ENCODE measurements at regions not wholly inside any gene's neighbourhood (a gene's known extent, or its start where the extent isn't known, plus 50 kb on each side); places are given as distances from the start of the nearest gene placed in this dataset.

- WGBS, 2 donors: 40 to 60% methylated on average over 5 of the region's 5 CpGs
- H3K9ac ChIP-seq (ENCODE audit: insufficient read depth in 1 of 2, low read length in 2 of 2): no peak overlapping the region
Observed at GRCh38 chr2:217222309-217222910, 362.5 kb upstream of the TNP1 start.

GRCh38 chr2:217220228-217221013, 360.6 kb upstream of the TNP1 start:
- ATAC-seq (ENCODE audit: insufficient read depth, low FRiP score): no peak
- H3K9ac ChIP-seq (ENCODE audit: insufficient read depth in 1 of 2, low read length in 2 of 2): no peak overlapping the region
- no peak overlapping the region for H3K27ac ChIP-seq (ENCODE audit: low read depth in 1 of 2, low read length in 1 of 2)
- no peaks in the 10 kb centered on the region for H3K27me3 ChIP-seq (ENCODE audit: control insufficient read depth in 3 of 3, insufficient read depth in 3 of 3, low read length in 2 of 3)
- TF ChIP-seq CTCF (IDR thresholded peaks at IDR 0.05; ENCODE audit: control extremely low read depth, extremely low read depth): no peak
- H3K9me3 ChIP-seq (ENCODE audit: control insufficient read depth in 4 of 4, insufficient read depth in 3 of 4, low read length in 3 of 4): no peaks in the 10 kb centered on the region
- peak; percentile 24 to 83 (median 73) for DNase-seq
- 63 to 74% methylated on average over 5 of the region's 5 CpGs for WGBS, 2 donors
- H3K4me1 ChIP-seq (ENCODE audit: control insufficient read depth in 5 of 5, insufficient read depth in 5 of 5, low read length in 5 of 5): peaks cover 0 to 9% (median 0%) of the 10 kb centered on the region in 5 donors
- H3K4me3 ChIP-seq: no peak overlapping the region
- no peaks in the 10 kb centered on the region for H3K36me3 ChIP-seq (ENCODE audit: control insufficient read depth in 4 of 4, insufficient read depth in 4 of 4, low read length in 4 of 4)

More at GRCh38 chr2:217222309-217222910, 362.5 kb upstream of the TNP1 start:
- no peak for TF ChIP-seq CTCF (IDR thresholded peaks at IDR 0.05; ENCODE audit: control extremely low read depth, extremely low read depth)
- H3K27ac ChIP-seq (ENCODE audit: low read depth in 1 of 2, low read length in 1 of 2): no peak overlapping the region
- H3K4me1 ChIP-seq (ENCODE audit: control insufficient read depth in 5 of 5, insufficient read depth in 5 of 5, low read length in 5 of 5): peaks cover 0 to 9% (median 0%) of the 10 kb centered on the region in 5 donors
- H3K27me3 ChIP-seq (ENCODE audit: control insufficient read depth in 3 of 3, insufficient read depth in 3 of 3, low read length in 2 of 3): no peaks in the 10 kb centered on the region
- H3K4me3 ChIP-seq: no peak overlapping the region
- DNase-seq (no peak), ATAC-seq (ENCODE audit: insufficient read depth, low FRiP score) (no peak)
- H3K36me3 ChIP-seq (ENCODE audit: control insufficient read depth in 4 of 4, insufficient read depth in 4 of 4, low read length in 4 of 4): no peaks in the 10 kb centered on the region
- peaks cover 0 to 2% (median 0%) of the 10 kb centered on the region in 4 donors for H3K9me3 ChIP-seq (ENCODE audit: control insufficient read depth in 4 of 4, insufficient read depth in 3 of 4, low read length in 3 of 4)

- no peak for TF ChIP-seq CTCF (IDR thresholded peaks at IDR 0.05; ENCODE audit: control extremely low read depth, extremely low read depth)
Observed at GRCh38 chr2:217219164-217219520, 359.3 kb upstream of the TNP1 start.

More at GRCh38 chr2:217219164-217219520, 359.3 kb upstream of the TNP1 start:
- Histone ChIP-seq H3K9ac (ENCODE audit: insufficient read depth in 1 of 2, low read length in 2 of 2) (no peak overlapping the region), H3K9me3 (ENCODE audit: control insufficient read depth in 4 of 4, insufficient read depth in 3 of 4, low read length in 3 of 4) (no peaks in the 10 kb centered on the region), H3K4me1 (ENCODE audit: control insufficient read depth in 5 of 5, insufficient read depth in 5 of 5, low read length in 5 of 5) (peaks cover 0 to 9% (median 0%) of the 10 kb centered on the region in 5 donors), H3K27me3 (ENCODE audit: control insufficient read depth in 3 of 3, insufficient read depth in 3 of 3, low read length in 2 of 3) (no peaks in the 10 kb centered on the region), H3K4me3 (no peak overlapping the region), H3K36me3 (ENCODE audit: control insufficient read depth in 4 of 4, insufficient read depth in 4 of 4, low read length in 4 of 4) (no peaks in the 10 kb centered on the region), H3K27ac (ENCODE audit: low read depth in 1 of 2, low read length in 1 of 2) (no peak overlapping the region)
- no peak for ATAC-seq (ENCODE audit: insufficient read depth, low FRiP score)
- no peak for DNase-seq
- WGBS, 2 donors: 58 to 67% methylated on average over 2 of the region's 2 CpGs
